Stomach (tissue), 4 donors: ENCODE measurements at regions not wholly inside any gene's neighbourhood (a gene's known extent, or its start where the extent isn't known, plus 50 kb on each side); places are given as distances from the start of the nearest gene placed in this dataset.

ENCODE experiments used
- POLR2A ChIP-seq, 4 donors: fragments of 450-650 bp; IDR thresholded peaks; one replicate each; pipeline ENCODE4 v1.6.1; 2016; ENCODE audit warnings: antibody characterized with exemption in 4 of 4, control low read depth in 2 of 4, mild to moderate bottlenecking in 1 of 4, moderate library complexity in 1 of 4
- TF ChIP-seq, protein P1 (sequence below), 7 experiments: fragments of 450-650 bp in 4 of 7; fragments of 200-600 bp in 3 of 7; sonication (generic) in 3 of 7; IDR thresholded peaks; one replicate each; pipeline ENCODE4 v1.5.1; 2016 to 2019; ENCODE audit warnings: antibody characterized with exemption in 7 of 7, control low read depth in 2 of 7, mild to moderate bottlenecking in 1 of 7

DNA sequence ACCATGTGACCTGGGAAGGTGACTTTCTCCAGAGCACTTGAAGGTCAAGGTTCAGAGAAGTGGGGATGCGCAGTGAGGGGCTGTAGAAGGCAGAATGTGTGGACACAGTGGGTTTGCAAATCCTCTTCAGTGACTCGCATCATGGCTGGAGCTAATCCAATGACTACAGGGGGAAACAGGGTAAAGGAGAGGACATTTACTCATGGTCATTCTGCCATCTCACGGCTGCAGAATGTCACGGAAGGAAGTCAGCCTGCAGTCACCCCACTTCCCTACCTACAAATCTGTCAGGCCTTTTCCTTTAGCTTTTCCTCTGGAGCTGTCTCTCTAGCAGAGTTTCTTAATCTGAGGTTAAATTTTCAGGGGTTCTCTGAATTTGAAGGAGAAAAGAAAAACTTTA is 337.6 kb downstream of the CDC5L start:
- TF ChIP-seq, protein P1, sequence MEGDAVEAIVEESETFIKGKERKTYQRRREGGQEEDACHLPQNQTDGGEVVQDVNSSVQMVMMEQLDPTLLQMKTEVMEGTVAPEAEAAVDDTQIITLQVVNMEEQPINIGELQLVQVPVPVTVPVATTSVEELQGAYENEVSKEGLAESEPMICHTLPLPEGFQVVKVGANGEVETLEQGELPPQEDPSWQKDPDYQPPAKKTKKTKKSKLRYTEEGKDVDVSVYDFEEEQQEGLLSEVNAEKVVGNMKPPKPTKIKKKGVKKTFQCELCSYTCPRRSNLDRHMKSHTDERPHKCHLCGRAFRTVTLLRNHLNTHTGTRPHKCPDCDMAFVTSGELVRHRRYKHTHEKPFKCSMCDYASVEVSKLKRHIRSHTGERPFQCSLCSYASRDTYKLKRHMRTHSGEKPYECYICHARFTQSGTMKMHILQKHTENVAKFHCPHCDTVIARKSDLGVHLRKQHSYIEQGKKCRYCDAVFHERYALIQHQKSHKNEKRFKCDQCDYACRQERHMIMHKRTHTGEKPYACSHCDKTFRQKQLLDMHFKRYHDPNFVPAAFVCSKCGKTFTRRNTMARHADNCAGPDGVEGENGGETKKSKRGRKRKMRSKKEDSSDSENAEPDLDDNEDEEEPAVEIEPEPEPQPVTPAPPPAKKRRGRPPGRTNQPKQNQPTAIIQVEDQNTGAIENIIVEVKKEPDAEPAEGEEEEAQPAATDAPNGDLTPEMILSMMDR (IDR thresholded peaks at IDR 0.05), result no peak
- TF ChIP-seq POLR2A (IDR thresholded peaks at IDR 0.05), result no peak
